ENCODE measurements at regions not wholly inside any gene's neighbourhood (a gene's known extent, or its start where the extent isn't known, plus 50 kb on each side); places are given as distances from the start of the nearest gene placed in this dataset.

DNA sequence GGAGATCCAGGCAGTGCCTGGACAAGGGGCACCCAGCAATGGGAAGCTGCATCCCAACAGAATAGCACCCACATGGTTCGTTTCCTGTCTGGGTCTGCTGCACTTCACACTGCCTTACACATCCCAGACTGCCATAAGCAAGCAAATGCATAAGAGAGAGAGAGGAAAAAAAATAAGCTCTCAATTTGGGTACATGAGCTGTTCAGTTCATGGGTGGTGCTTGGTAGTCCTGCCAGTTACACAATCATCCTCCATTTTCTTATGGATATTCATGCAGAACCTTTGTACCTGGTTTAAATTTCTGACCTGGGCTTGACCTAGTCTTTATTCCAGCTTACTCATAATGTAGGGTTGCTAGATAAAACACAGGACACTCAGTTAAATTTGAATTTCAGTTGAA lies 733.6 kb downstream of the TNS3 start:
- no peak for DNase-seq
- H3K9me3 Mint-ChIP-seq = peaks cover 0 to 12% (median 5%) of the 10 kb centered on the region in 8 donors
- Histone ChIP-seq H3K4me1 (ENCODE audit: insufficient read depth, low read length) (no peaks in the 10 kb centered on the region), H3K27ac (ENCODE audit: low read depth, low read length) (no peak overlapping the region), H3K36me3 (ENCODE audit: insufficient read depth, low read length) (no peaks in the 10 kb centered on the region), H3K27me3 (ENCODE audit: insufficient read depth, low read length) (no peaks in the 10 kb centered on the region), H3K4me3 (ENCODE audit: low read length in 2 of 2) (no peak overlapping the region), H3K9me3 (ENCODE audit: control insufficient read depth in 1 of 2, low read length in 2 of 2) (no peaks in the 10 kb centered on the region)
- intact Hi-C loops (cut with micrococcal nuclease) = no loop called here
- H3K4me1 Mint-ChIP-seq = no peaks in the 10 kb centered on the region
- H3K4me3 Mint-ChIP-seq = no peak overlapping the region
- no peaks in the 10 kb centered on the region for H3K27me3 Mint-ChIP-seq
- ChIA-PET CTCF (ENCODE audit: partially characterized antibody) (no interaction called here), POLR2A (ENCODE audit: partially characterized antibody) (no interaction called here)
- no peak overlapping the region for H3K27ac Mint-ChIP-seq
- no peaks in the 10 kb centered on the region for H3K36me3 Mint-ChIP-seq

- Mint-ChIP-seq H3K4me3 (no peak overlapping the region), H3K36me3 (no peaks in the 10 kb centered on the region), H3K4me1 (no peaks in the 10 kb centered on the region), H3K27me3 (no peaks in the 10 kb centered on the region), H3K9me3 (peaks cover 0 to 11% (median 3%) of the 10 kb centered on the region in 8 donors), H3K27ac (no peak overlapping the region)
- Histone ChIP-seq H3K27ac (ENCODE audit: low read depth, low read length) (no peak overlapping the region), H3K36me3 (ENCODE audit: insufficient read depth, low read length) (no peaks in the 10 kb centered on the region), H3K4me3 (ENCODE audit: low read length in 2 of 2) (no peak overlapping the region), H3K4me1 (ENCODE audit: insufficient read depth, low read length) (no peaks in the 10 kb centered on the region), H3K27me3 (ENCODE audit: insufficient read depth, low read length) (no peaks in the 10 kb centered on the region), H3K9me3 (ENCODE audit: control insufficient read depth in 1 of 2, low read length in 2 of 2) (no peaks in the 10 kb centered on the region)
- DNase-seq = no peak
- intact Hi-C loops (cut with micrococcal nuclease) = no loop called here
- ChIA-PET CTCF (ENCODE audit: partially characterized antibody) (no interaction called here), POLR2A (ENCODE audit: partially characterized antibody) (no interaction called here)
These were observed 734.8 kb downstream of the TNS3 start for GRCh38 chr7:46847126-46847525.

DNA sequence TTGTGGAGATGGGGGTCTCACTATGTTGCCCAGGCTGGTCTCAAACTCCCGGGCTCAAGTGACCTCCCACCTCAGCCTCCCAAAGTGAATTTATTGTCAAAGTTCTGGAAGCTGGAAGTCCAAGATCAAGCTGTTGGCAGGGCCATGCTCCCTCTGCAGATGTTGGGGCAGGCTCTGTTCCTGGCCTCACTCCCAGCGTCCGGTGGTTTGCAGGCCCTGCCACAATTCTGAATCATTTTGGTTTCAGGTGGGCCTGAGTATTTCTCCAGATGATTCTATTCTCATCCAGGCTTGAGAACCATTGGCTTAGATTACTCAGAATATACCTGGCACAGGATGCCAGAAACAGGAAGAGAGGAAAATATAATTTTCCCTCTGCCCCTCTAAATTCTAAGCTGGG lies 737.4 kb downstream of the TNS3 start:
- intact Hi-C loops (cut with micrococcal nuclease) = no loop called here
- no peaks in the 10 kb centered on the region for H3K27me3 ChIP-seq (ENCODE audit: insufficient read depth, low read length)
- H3K4me1 Mint-ChIP-seq = no peaks in the 10 kb centered on the region
- no peaks in the 10 kb centered on the region for H3K4me1 ChIP-seq (ENCODE audit: insufficient read depth, low read length)
- no peaks in the 10 kb centered on the region for H3K9me3 ChIP-seq (ENCODE audit: control insufficient read depth in 1 of 2, low read length in 2 of 2)
- H3K27ac Mint-ChIP-seq = no peak overlapping the region
- peaks cover 0 to 11% (median 2%) of the 10 kb centered on the region in 8 donors for H3K9me3 Mint-ChIP-seq
- H3K36me3 Mint-ChIP-seq = no peaks in the 10 kb centered on the region
- ChIA-PET CTCF (ENCODE audit: partially characterized antibody) (no interaction called here), POLR2A (ENCODE audit: partially characterized antibody) (no interaction called here)
- no peak overlapping the region for H3K4me3 ChIP-seq (ENCODE audit: low read length in 2 of 2)
- no peak overlapping the region for H3K4me3 Mint-ChIP-seq
- no peak overlapping the region for H3K27ac ChIP-seq (ENCODE audit: low read depth, low read length)
- no peak for DNase-seq
- H3K27me3 Mint-ChIP-seq = no peaks in the 10 kb centered on the region
- H3K36me3 ChIP-seq (ENCODE audit: insufficient read depth, low read length) = no peaks in the 10 kb centered on the region

DNA sequence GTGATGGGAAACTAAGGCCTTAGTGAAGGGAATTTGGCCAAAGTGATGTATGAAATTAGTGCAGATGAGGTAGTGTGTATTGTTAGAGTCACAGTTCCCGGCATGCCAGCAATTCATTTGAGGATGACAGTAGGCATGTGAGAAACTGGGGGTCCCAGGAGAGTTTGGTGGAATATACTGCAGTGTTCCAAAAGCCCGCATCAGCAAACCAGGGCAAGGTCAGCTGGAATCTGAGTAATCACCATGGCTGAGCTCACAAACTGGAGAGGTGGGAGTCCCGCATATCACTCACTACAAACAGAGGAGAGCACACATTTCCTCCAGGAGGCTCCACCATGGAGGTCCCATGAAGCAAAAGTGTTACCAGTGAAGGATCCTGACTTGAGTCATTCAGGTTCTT lies 740.7 kb downstream of the TNS3 start:
- Histone ChIP-seq H3K27me3 (ENCODE audit: insufficient read depth, low read length) (no peaks in the 10 kb centered on the region), H3K36me3 (ENCODE audit: insufficient read depth, low read length) (no peaks in the 10 kb centered on the region), H3K27ac (ENCODE audit: low read depth, low read length) (no peak overlapping the region), H3K9me3 (ENCODE audit: control insufficient read depth in 1 of 2, low read length in 2 of 2) (no peaks in the 10 kb centered on the region), H3K4me1 (ENCODE audit: insufficient read depth, low read length) (no peaks in the 10 kb centered on the region), H3K4me3 (ENCODE audit: low read length in 2 of 2) (no peak overlapping the region)
- peaks cover 0 to 11% (median 5%) of the 10 kb centered on the region in 8 donors for H3K9me3 Mint-ChIP-seq
- DNase-seq = no peak
- no peaks in the 10 kb centered on the region for H3K27me3 Mint-ChIP-seq
- no peaks in the 10 kb centered on the region for H3K4me1 Mint-ChIP-seq
- intact Hi-C loops (cut with micrococcal nuclease) = no loop called here
- ChIA-PET POLR2A (ENCODE audit: partially characterized antibody) (no interaction called here), CTCF (ENCODE audit: partially characterized antibody) (no interaction called here)
- H3K4me3 Mint-ChIP-seq = no peak overlapping the region
- no peaks in the 10 kb centered on the region for H3K36me3 Mint-ChIP-seq
- no peak overlapping the region for H3K27ac Mint-ChIP-seq

DNA sequence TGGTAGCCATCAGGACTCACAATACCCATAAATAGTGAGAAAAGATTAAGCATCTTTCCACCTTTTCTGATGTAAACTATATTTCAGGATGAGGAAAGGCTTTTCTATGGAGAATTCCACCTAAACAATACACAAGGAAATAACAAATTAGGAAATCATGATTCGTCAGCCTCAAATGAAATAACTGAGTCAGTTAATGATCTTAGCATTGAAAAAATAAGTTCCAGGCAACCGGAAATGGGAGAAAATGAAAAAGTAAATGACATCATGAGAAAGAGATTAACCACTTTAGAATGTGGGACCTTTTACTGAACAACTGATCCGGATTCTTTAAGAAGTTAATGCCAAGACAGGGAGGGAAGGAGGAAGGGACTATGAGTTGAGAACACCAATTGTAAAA lies 742.3 kb downstream of the TNS3 start:
- H3K27ac Mint-ChIP-seq = no peak overlapping the region
- no peaks in the 10 kb centered on the region for H3K27me3 Mint-ChIP-seq
- H3K9me3 Mint-ChIP-seq = peaks cover 0 to 8% (median 3%) of the 10 kb centered on the region in 8 donors
- Histone ChIP-seq H3K9me3 (ENCODE audit: control insufficient read depth in 1 of 2, low read length in 2 of 2) (no peaks in the 10 kb centered on the region), H3K36me3 (ENCODE audit: insufficient read depth, low read length) (no peaks in the 10 kb centered on the region), H3K4me3 (ENCODE audit: low read length in 2 of 2) (no peak overlapping the region), H3K27me3 (ENCODE audit: insufficient read depth, low read length) (no peaks in the 10 kb centered on the region), H3K4me1 (ENCODE audit: insufficient read depth, low read length) (no peaks in the 10 kb centered on the region), H3K27ac (ENCODE audit: low read depth, low read length) (no peak overlapping the region)
- H3K4me1 Mint-ChIP-seq = no peaks in the 10 kb centered on the region
- no peak overlapping the region for H3K4me3 Mint-ChIP-seq
- no peaks in the 10 kb centered on the region for H3K36me3 Mint-ChIP-seq
- no peak for DNase-seq
- CTCF ChIA-PET (ENCODE audit: partially characterized antibody) = no interaction called here
- intact Hi-C loops (cut with micrococcal nuclease) = no loop called here
- POLR2A ChIA-PET (ENCODE audit: partially characterized antibody) = no interaction called here

GRCh38 chr7:46838463-46838862 lies 743.4 kb downstream of the TNS3 start:
- DNase-seq = no peak
- H3K4me1 Mint-ChIP-seq = no peaks in the 10 kb centered on the region
- Histone ChIP-seq H3K36me3 (ENCODE audit: insufficient read depth, low read length) (no peaks in the 10 kb centered on the region), H3K27ac (ENCODE audit: low read depth, low read length) (no peak overlapping the region), H3K9me3 (ENCODE audit: control insufficient read depth in 1 of 2, low read length in 2 of 2) (no peaks in the 10 kb centered on the region), H3K4me3 (ENCODE audit: low read length in 2 of 2) (no peak overlapping the region), H3K27me3 (ENCODE audit: insufficient read depth, low read length) (no peaks in the 10 kb centered on the region), H3K4me1 (ENCODE audit: insufficient read depth, low read length) (no peaks in the 10 kb centered on the region)
- no peak overlapping the region for H3K4me3 Mint-ChIP-seq
- H3K9me3 Mint-ChIP-seq = peaks cover 0 to 10% (median 3%) of the 10 kb centered on the region in 8 donors
- no peaks in the 10 kb centered on the region for H3K36me3 Mint-ChIP-seq
- no peaks in the 10 kb centered on the region for H3K27me3 Mint-ChIP-seq
- no peak overlapping the region for H3K27ac Mint-ChIP-seq
- POLR2A ChIA-PET (ENCODE audit: partially characterized antibody) = no interaction called here
- CTCF ChIA-PET (ENCODE audit: partially characterized antibody) = no interaction called here
- intact Hi-C loops (cut with micrococcal nuclease) = no loop called here

DNA sequence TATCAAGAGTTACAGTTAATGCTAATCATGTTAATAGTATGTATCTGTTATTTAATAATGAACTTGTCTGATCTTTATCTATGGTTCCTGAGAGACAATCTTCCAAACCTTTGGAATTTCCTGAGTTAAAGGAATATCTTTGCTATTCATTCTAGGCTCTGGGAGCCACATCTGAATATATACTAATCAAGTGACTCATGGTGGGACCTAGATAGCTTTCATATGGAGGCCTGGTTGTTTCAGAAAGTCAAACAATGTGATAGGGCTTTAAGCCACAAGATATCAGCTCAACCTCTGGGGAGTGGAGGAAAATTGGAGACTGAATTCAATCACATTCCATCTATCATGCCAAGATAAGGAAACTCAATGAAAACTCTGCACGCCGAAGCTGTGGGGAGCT lies 746.4 kb downstream of the TNS3 start:
- CTCF ChIA-PET (ENCODE audit: partially characterized antibody) = no interaction called here
- no peaks in the 10 kb centered on the region for H3K36me3 ChIP-seq (ENCODE audit: insufficient read depth, low read length)
- H3K27me3 ChIP-seq (ENCODE audit: insufficient read depth, low read length) = no peaks in the 10 kb centered on the region
- no peak for DNase-seq
- POLR2A ChIA-PET (ENCODE audit: partially characterized antibody) = no interaction called here
- no peak overlapping the region for H3K27ac Mint-ChIP-seq
- no peaks in the 10 kb centered on the region for H3K27me3 Mint-ChIP-seq
- intact Hi-C loops (cut with micrococcal nuclease) = no loop called here
- no peaks in the 10 kb centered on the region for H3K36me3 Mint-ChIP-seq
- peaks cover 0 to 10% (median 3%) of the 10 kb centered on the region in 8 donors for H3K9me3 Mint-ChIP-seq
- H3K9me3 ChIP-seq (ENCODE audit: control insufficient read depth in 1 of 2, low read length in 2 of 2) = no peaks in the 10 kb centered on the region
- H3K4me1 ChIP-seq (ENCODE audit: insufficient read depth, low read length) = no peaks in the 10 kb centered on the region
- H3K4me3 Mint-ChIP-seq = no peak overlapping the region
- no peak overlapping the region for H3K4me3 ChIP-seq (ENCODE audit: low read length in 2 of 2)
- H3K27ac ChIP-seq (ENCODE audit: low read depth, low read length) = no peak overlapping the region
- H3K4me1 Mint-ChIP-seq = no peaks in the 10 kb centered on the region

- Mint-ChIP-seq H3K36me3 (no peaks in the 10 kb centered on the region), H3K4me3 (no peak overlapping the region), H3K27ac (no peak overlapping the region), H3K9me3 (peaks cover 0 to 10% (median 3%) of the 10 kb centered on the region in 8 donors), H3K27me3 (no peaks in the 10 kb centered on the region), H3K4me1 (no peaks in the 10 kb centered on the region)
- H3K9me3 ChIP-seq (ENCODE audit: control insufficient read depth in 1 of 2, low read length in 2 of 2) = no peaks in the 10 kb centered on the region
- no peaks in the 10 kb centered on the region for H3K4me1 ChIP-seq (ENCODE audit: insufficient read depth, low read length)
- DNase-seq = no peak
- ChIA-PET CTCF (ENCODE audit: partially characterized antibody) (no interaction called here), POLR2A (ENCODE audit: partially characterized antibody) (no interaction called here)
- H3K27ac ChIP-seq (ENCODE audit: low read depth, low read length) = no peak overlapping the region
- no peaks in the 10 kb centered on the region for H3K36me3 ChIP-seq (ENCODE audit: insufficient read depth, low read length)
- no peaks in the 10 kb centered on the region for H3K27me3 ChIP-seq (ENCODE audit: insufficient read depth, low read length)
- intact Hi-C loops (cut with micrococcal nuclease) = no loop called here
- no peak overlapping the region for H3K4me3 ChIP-seq (ENCODE audit: low read length in 2 of 2)
These were observed 747.0 kb downstream of the TNS3 start for GRCh38 chr7:46834921-46835320.
